GM12875 (cell line): ENCODE measurements at regions not wholly inside any gene's neighbourhood (a gene's known extent, or its start where the extent isn't known, plus 50 kb on each side); places are given as distances from the start of the nearest gene placed in this dataset.
"Not testable (repeated sequence)": the region's sequence is repeated elsewhere in the genome, so short reads cannot be mapped to it uniquely, and the experiment has no call there.

Source experiments
- H3K4me3 ChIP-seq: one replicate; pipeline ENCODE4 v1.5.1; 2011; ENCODE audit warnings: low read depth, low read length, control low read depth
- TF ChIP-seq, protein P1 (sequence below): IDR thresholded peaks from 2 replicates; pipeline ENCODE4 v1.5.1; 2011; ENCODE audit warnings: low read depth, mild to moderate bottlenecking, control low read depth, inconsistent platforms, low read length, moderate library complexity, borderline replicate concordance; ENCODE audit not compliant: insufficient read depth

DNA sequence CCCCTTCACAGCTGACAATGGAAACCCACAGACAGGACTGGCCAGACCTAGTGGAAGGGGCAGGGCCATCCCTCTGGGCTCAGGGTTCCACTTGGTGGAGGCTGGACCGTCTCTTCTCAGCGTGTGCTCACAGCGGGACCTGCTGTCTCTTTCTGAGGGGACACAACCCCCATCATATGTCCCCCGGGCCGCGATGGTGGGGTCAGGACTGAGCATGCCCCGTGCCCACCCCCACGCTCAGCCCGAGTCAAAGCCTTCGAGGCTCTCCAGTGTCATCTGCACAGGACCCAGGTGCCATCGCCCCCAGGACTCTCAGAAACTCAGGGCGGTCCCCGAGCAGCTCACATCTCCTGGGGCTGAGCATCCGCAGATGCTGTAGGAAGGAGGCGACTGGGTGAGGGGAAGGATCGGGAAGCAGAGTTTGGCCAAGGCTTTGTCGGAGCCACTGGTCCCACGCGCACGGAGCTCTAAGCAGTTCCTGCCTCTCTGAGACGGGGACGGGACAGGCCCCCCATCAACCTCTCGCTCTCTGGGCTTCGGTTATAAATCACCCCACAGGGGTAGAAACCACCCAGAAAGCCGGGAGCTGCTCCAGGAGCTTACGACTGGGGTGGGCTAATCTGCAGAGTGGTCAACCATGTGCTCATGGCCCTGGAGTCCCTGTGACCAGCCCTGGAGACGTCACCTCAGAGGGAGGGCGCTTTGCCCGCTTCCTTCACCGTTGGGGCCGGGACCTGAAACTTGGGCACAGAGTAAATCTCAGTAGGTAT is 183.4 kb upstream of the SULF2 start:
- no peak overlapping the region for H3K4me3 ChIP-seq
- TF ChIP-seq, protein P1, sequence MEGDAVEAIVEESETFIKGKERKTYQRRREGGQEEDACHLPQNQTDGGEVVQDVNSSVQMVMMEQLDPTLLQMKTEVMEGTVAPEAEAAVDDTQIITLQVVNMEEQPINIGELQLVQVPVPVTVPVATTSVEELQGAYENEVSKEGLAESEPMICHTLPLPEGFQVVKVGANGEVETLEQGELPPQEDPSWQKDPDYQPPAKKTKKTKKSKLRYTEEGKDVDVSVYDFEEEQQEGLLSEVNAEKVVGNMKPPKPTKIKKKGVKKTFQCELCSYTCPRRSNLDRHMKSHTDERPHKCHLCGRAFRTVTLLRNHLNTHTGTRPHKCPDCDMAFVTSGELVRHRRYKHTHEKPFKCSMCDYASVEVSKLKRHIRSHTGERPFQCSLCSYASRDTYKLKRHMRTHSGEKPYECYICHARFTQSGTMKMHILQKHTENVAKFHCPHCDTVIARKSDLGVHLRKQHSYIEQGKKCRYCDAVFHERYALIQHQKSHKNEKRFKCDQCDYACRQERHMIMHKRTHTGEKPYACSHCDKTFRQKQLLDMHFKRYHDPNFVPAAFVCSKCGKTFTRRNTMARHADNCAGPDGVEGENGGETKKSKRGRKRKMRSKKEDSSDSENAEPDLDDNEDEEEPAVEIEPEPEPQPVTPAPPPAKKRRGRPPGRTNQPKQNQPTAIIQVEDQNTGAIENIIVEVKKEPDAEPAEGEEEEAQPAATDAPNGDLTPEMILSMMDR, result no peak

DNA sequence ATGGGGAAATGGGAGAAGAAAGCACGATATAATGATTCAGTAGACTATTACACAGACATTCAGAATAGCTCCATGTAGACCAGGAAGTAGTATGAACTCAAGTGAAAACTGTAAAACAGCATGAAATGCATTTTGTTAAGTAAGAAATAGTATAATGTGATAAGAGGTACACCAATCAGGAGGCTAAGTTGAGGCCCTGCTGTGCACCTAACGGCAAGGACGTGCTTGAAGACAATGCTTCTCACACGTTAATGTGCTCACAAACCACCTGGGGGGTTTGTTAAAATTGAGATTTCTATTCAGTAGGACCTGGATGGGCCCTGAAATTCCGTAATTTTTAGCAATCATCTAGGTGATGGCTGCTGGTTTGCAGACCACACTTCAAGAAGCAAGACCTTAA is 178.9 kb upstream of the SULF2 start:
- TF ChIP-seq, protein P1, result no peak

DNA sequence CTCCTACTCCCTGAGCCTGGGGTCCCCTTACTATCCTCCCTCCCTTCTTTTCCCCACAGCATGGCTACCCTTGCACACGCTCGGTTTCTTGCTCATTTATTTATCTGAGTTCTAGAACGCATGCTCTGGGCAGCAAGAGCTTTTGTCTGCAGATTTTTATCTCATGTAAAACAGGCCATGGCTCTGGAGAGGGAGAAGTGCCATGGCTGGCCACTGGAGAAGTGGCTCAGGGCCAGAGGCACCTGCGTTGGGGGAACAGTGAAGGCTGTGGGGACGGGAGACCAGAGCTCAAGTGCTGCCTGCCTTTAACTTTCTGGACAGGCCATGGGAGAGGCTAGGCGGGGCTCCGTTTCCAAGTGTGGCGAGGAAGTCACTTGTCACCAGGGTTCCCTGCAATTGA is 177.7 kb upstream of the SULF2 start:
- TF ChIP-seq, protein P1, result no peak
- H3K4me3 ChIP-seq, result no peak overlapping the region

More for the DNA sequence above, 178.9 kb upstream of the SULF2 start:
- no peak overlapping the region for H3K4me3 ChIP-seq

DNA sequence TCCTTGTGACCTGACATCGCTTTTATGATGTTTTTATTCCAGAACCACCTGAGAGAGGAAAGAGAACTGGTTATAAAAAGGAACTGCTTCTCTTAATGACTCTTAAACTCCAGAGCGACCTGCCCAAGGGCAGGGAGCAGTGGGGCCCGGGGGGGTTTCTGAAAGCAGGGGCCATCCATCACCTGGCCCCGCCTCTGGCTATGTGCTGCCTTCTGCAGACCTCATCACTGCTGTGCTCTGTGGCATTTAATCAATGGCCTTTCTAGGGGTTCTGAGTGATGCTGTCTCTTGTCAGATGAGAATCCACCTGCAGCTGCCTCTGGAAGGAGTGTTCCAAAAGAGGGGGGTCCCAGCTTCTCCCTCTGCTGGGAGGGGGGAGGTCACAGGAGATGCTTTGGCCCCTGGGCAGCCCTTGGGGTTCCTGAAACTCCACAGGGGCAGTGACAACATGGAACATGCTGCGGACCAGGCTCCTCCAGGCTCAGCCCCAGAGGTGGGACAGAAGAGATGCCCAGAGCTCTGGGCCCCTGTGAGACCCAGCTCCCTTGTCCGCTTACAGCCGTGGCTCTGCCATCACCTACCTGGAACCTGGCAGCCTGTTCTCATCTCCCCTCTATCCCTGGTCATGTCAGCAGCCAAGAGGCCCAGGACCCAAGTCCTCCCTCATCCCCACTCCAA is 177.1 kb upstream of the SULF2 start:
- no peak overlapping the region for H3K4me3 ChIP-seq
- TF ChIP-seq, protein P1, result no peak

- TF ChIP-seq, protein P1, result no peak
- H3K4me3 ChIP-seq, result no peak overlapping the region
Measured at GRCh38 chr20:47960769-47961541, 175.7 kb upstream of the SULF2 start.

DNA sequence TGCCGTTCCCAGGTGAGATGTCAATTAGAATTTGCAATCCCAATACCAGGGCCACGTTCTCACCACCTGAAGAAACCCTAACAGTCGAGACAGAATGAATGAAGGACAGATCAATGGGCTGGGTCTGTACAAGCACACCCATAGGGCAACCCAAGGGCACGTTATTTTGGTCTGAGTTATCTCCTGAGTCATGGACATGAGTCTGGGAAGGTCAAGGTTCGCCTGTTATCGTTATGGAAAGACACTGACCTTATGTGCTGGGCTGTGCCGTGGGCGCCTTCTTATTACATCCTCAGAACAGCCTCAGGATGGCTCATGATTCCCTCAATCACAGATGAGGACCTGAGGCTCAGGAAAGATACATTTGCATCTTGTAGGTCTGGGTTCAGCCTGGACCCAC is 175.0 kb upstream of the SULF2 start:
- TF ChIP-seq, protein P1, result no peak
- H3K4me3 ChIP-seq, result no peak overlapping the region

GRCh38 chr20:47957989-47958801 is 172.9 kb upstream of the SULF2 start:
- H3K4me3 ChIP-seq, result not testable (repeated sequence)
